GM12878 (cell line): ENCODE measurements at regions not wholly inside any gene's neighbourhood (a gene's known extent, or its start where the extent isn't known, plus 50 kb on each side); places are given as distances from the start of the nearest gene placed in this dataset.

Source experiments
- ATAC-seq: fragments of 200-7000 bp; cut with Tn5 transposase; 3 replicates; pipeline ENCODE4 v1.9.1; 2020; ENCODE audit warnings: mild to moderate bottlenecking, moderate library complexity
- BruUV-seq: library from RNA; stranded (reverse); fragments of 400-500 nt; replicated peaks from 2 replicates; lab custom pipeline; 2021; lab: Mats Ljungman, UMichigan
- CTCF ChIA-PET: fragments of 300-600 bp; sonication (Branson Sonifier 250); formaldehyde crosslinking; extraction: SDS; loops from one replicate; lab custom pipeline; 2021; ENCODE audit warnings: inconsistent platforms; lab: Yijun Ruan, JAX
- POLR2A ChIA-PET: fragments of 350-600 bp; formaldehyde crosslinking; extraction: SDS; loops from one replicate; lab custom pipeline; 2021; ENCODE audit warnings: inconsistent platforms; lab: Charles Lee
- RAD21 ChIA-PET: fragments of 300-600 bp; sonication (Branson Sonifier 250); formaldehyde crosslinking; loops from one replicate; lab custom pipeline; 2023; ENCODE audit warnings: antibody characterized with exemption; ENCODE audit not compliant: unreplicated experiment; lab: Charles Lee
- SMC1A ChIA-PET: fragments of 300-600 bp; sonication (Branson Sonifier 250); formaldehyde crosslinking; loops from one replicate; lab custom pipeline; 2023; ENCODE audit not compliant: unreplicated experiment, uncharacterized antibody; lab: Charles Lee
- DNase-seq: peaks from one replicate; pipeline ENCODE4 v3.0.0-alpha.2; 2011; ENCODE audit warnings: low read depth, low spot score
- FAIRE-seq: peaks from 3 replicates; lab custom pipeline; 2011; peaks lifted over from hg19 to GRCh38; lab: Jason Lieb, UNC
- H2AFZ ChIP-seq: 2 replicates; pipeline ENCODE4 v1.6.0; 2011; ENCODE audit warnings: low read depth, low read length, control low read depth; ENCODE audit not compliant: control insufficient read depth
- H3K27ac ChIP-seq: 2 replicates; pipeline ENCODE4 v1.5.1; 2011; ENCODE audit warnings: control low read depth; ENCODE audit not compliant: control insufficient read depth, insufficient read depth
- H3K27me3 ChIP-seq, 2 experiments: replicated peaks in 1 of 2; 2 replicates each; pipeline versions ENCODE4 v1.6.0 to v1.6.1; 2011; ENCODE audit warnings: low read length in 1 of 2; ENCODE audit not compliant: control insufficient read depth in 2 of 2, insufficient read depth in 2 of 2
- H3K36me3 ChIP-seq, 2 experiments: 2 replicates each; pipeline ENCODE4 v1.5.1; 2011; ENCODE audit warnings: low read length in 1 of 2; ENCODE audit not compliant: control insufficient read depth in 2 of 2, insufficient read depth in 2 of 2
- H3K4me1 ChIP-seq: 2 replicates; pipeline ENCODE4 v1.6.1; 2011; ENCODE audit warnings: mild to moderate bottlenecking, low read length, moderate library complexity, mixed read lengths; ENCODE audit not compliant: control insufficient read depth, insufficient read depth
- H3K4me2 ChIP-seq: 2 replicates; pipeline ENCODE4 v1.6.0; 2011; ENCODE audit warnings: control low read depth; ENCODE audit not compliant: control insufficient read depth, insufficient read depth
- H3K4me3 ChIP-seq: fragments of 200-600 bp; sonication (generic); 2 replicates; pipeline ENCODE4 v1.5.1; 2016
- H3K79me2 ChIP-seq: 2 replicates; pipeline ENCODE4 v1.6.0; 2011; ENCODE audit warnings: low read length; ENCODE audit not compliant: control insufficient read depth, insufficient read depth
- H3K9ac ChIP-seq: 2 replicates; pipeline ENCODE4 v1.8.0; 2011; ENCODE audit warnings: low read length, control low read depth, mixed read lengths; ENCODE audit not compliant: control insufficient read depth, insufficient read depth
- H3K9me3 ChIP-seq: replicated peaks from 3 replicates; pipeline ENCODE4 v1.5.1; 2011; ENCODE audit warnings: mild to moderate bottlenecking, low read length; ENCODE audit not compliant: control insufficient read depth, insufficient read depth
- H4K20me1 ChIP-seq: 2 replicates; pipeline ENCODE4 v1.6.0; 2011; ENCODE audit not compliant: control insufficient read depth, insufficient read depth
- CREB1 ChIP-seq: IDR thresholded peaks from 2 replicates; pipeline ENCODE4 v1.6.1; 2012; ENCODE audit warnings: low read depth, mild to moderate bottlenecking, inconsistent platforms
- E4F1 ChIP-seq: fragments of 450-650 bp; IDR thresholded peaks from 2 replicates; pipeline ENCODE4 v1.6.1; 2018; ENCODE audit warnings: borderline replicate concordance, mild to moderate bottlenecking; ENCODE audit not compliant: partially characterized antibody
- EED ChIP-seq: sonication (generic); IDR thresholded peaks from 2 replicates; pipeline ENCODE4 v1.6.1; 2016; ENCODE audit warnings: antibody characterized with exemption, low read depth
- ETV6 ChIP-seq, 2 experiments: fragments of 450-650 bp in 1 of 2; IDR thresholded peaks in 1 of 2; conservative IDR thresholded peaks in 1 of 2; 2 replicates each; pipeline ENCODE4 v1.6.1; 2014; ENCODE audit warnings: antibody characterized with exemption in 1 of 2, borderline replicate concordance in 1 of 2, low read depth in 1 of 2, mild to moderate bottlenecking in 1 of 2, moderate library complexity in 1 of 2
- FOXK2 ChIP-seq: fragments of 450-650 bp; IDR thresholded peaks from 2 replicates; pipeline ENCODE4 v1.6.1; 2017; ENCODE audit warnings: mild to moderate bottlenecking, moderate library complexity
- HDAC6 ChIP-seq: fragments of 200-600 bp; sonication (generic); IDR thresholded peaks from one replicate; pipeline ENCODE4 v1.8.0; 2017; ENCODE audit warnings: antibody characterized with exemption; ENCODE audit not compliant: unreplicated experiment
- IKZF2 ChIP-seq, 2 experiments: fragments of 450-650 bp; IDR thresholded peaks; 2 replicates each; pipeline ENCODE4 v1.6.1; 2017; ENCODE audit warnings: mild to moderate bottlenecking in 2 of 2, moderate library complexity in 2 of 2
- KLF5 ChIP-seq: fragments of 450-650 bp; IDR thresholded peaks from 2 replicates; pipeline ENCODE4 v1.6.1; 2014; ENCODE audit warnings: mild to moderate bottlenecking; ENCODE audit not compliant: partially characterized antibody
- MEF2B ChIP-seq: fragments of 450-650 bp; IDR thresholded peaks from 2 replicates; pipeline ENCODE4 v1.6.1; 2018; ENCODE audit warnings: mild to moderate bottlenecking, moderate library complexity; ENCODE audit not compliant: partially characterized antibody, poor library complexity, severe bottlenecking
- MLLT1 ChIP-seq: fragments of 450-650 bp; IDR thresholded peaks from 2 replicates; pipeline ENCODE4 v1.6.1; 2016; ENCODE audit warnings: mild to moderate bottlenecking
- MTA2 ChIP-seq: fragments of 450-650 bp; IDR thresholded peaks from 2 replicates; pipeline ENCODE4 v1.6.1; 2016; ENCODE audit warnings: low read depth, mild to moderate bottlenecking, moderate library complexity
- MYB ChIP-seq: fragments of 150-350 bp; IDR thresholded peaks from 2 replicates; pipeline ENCODE4 v1.6.1; 2014; ENCODE audit warnings: mild to moderate bottlenecking, low read depth, low read length, borderline replicate concordance
- PAX8 ChIP-seq: fragments of 450-650 bp; IDR thresholded peaks from 2 replicates; pipeline ENCODE4 v1.6.1; 2017; ENCODE audit warnings: mild to moderate bottlenecking, moderate library complexity
- SP1 ChIP-seq: IDR thresholded peaks from one replicate; pipeline ENCODE4 v1.6.1; 2011; ENCODE audit warnings: low read depth, low read length
- WRNIP1 ChIP-seq: IDR thresholded peaks from 2 replicates; pipeline ENCODE4 v1.6.1; 2011; ENCODE audit warnings: low read depth, low read length, improper control_type of control experiment, borderline replicate concordance
- ZBTB11 ChIP-seq: fragments of 450-650 bp; formaldehyde crosslinking; IDR thresholded peaks from 2 replicates; pipeline ENCODE4 v1.5.0; 2022; ENCODE audit warnings: mild to moderate bottlenecking, missing genetic modification characterization
- ZNF217 ChIP-seq: fragments of 450-650 bp; IDR thresholded peaks from 2 replicates; pipeline ENCODE4 v1.6.1; 2017; ENCODE audit warnings: antibody characterized with exemption, mild to moderate bottlenecking
- WGBS: methylation state at CpG from one replicate; pipeline ENCODE4 v1.1.6; 2016; ENCODE audit warnings: low lambda C conversion rate; ENCODE audit not compliant: insufficient replicate concordance, insufficient coverage; ENCODE audit errors: missing lambda C conversion rate; 5-methylcytosine and 5-hydroxymethylcytosine counted together
- in situ Hi-C: fragments of 300-500 bp; cut with MboI; formaldehyde crosslinking; loops from 9 replicates; pipeline ENCODE4 v1.14.3; 2018; ENCODE audit warnings: mixed read lengths
- intact Hi-C: fragments of 100-400 bp; cut with micrococcal nuclease; formaldehyde crosslinking; loops from one replicate; pipeline ENCODE4 v1.14.2; 2022; ENCODE audit not compliant: unreplicated experiment

GRCh38 chr5:35466746-35467145 lies 150.9 kb upstream of the SPEF2 start:
- H4K20me1 ChIP-seq = no peaks in the 10 kb centered on the region
- no peaks in the 10 kb centered on the region for H3K9me3 ChIP-seq
- H3K27ac ChIP-seq = no peak overlapping the region
- DNase-seq (no peak), FAIRE-seq (no peak), ATAC-seq (no peak)
- H3K27me3 ChIP-seq = no peaks in the 10 kb centered on the region
- no peak overlapping the region for H3K4me3 ChIP-seq
- H3K79me2 ChIP-seq = no peaks in the 10 kb centered on the region
- H3K4me2 ChIP-seq = no peak overlapping the region
- no peak overlapping the region for H3K9ac ChIP-seq
- ChIA-PET RAD21 (no interaction called here), SMC1A (interaction anchor here (1.2 kb wide), 1 partner anchor 13 kb away, joined by 3 read pairs; no protein-coding TSS in a partner anchor), CTCF (no interaction called here), POLR2A (interaction anchor here (0.6 kb wide), 1 partner anchor 193 kb away, joined by 4 read pairs; no protein-coding TSS in a partner anchor)
- no TSS peak for BruUV-seq
- no peaks in the 10 kb centered on the region for H3K36me3 ChIP-seq
- in situ Hi-C loops = no loop called here
- no peaks in the 10 kb centered on the region for H3K4me1 ChIP-seq
- 78% methylated on average over 5 of the region's 5 CpGs for WGBS
- intact Hi-C loops = no loop called here
- no peak overlapping the region for H2AFZ ChIP-seq
- TF ChIP-seq ZBTB11 (no peak), MLLT1 (no peak), WRNIP1 (no peak), ZNF217 (no peak), CREB1 (no peak), MEF2B (no peak), PAX8 (no peak), EED (no peak), FOXK2 (no peak), HDAC6 (no peak), KLF5 (no peak), MYB (no peak), MTA2 (no peak), IKZF2 (IDR thresholded peaks at IDR 0.05) (no peak), ETV6 (conservative IDR thresholded peaks at IDR 0.05 in 1 of 2, IDR thresholded peaks at IDR 0.05 in 1 of 2; ENCODE audit: borderline replicate concordance in 1 of 2, low read depth in 1 of 2) (no peak), SP1 (no peak), E4F1 (no peak)
